GM18858 (cell line): ENCODE measurements at regions not wholly inside any gene's neighbourhood (a gene's known extent, or its start where the extent isn't known, plus 50 kb on each side); places are given as distances from the start of the nearest gene placed in this dataset.

ENCODE experiments used
- ATAC-seq: cut with Tn5 transposase; IDR thresholded peaks from one replicate; pipeline ENCODE4 v1.9.1; 2021; ENCODE audit not compliant: unreplicated experiment

GRCh38 chr4:125434136-125434535 is 119.4 kb downstream of the FAT4 start:
- ATAC-seq = no peak

- no peak for ATAC-seq
These were observed 126.1 kb downstream of the FAT4 start for GRCh38 chr4:125440814-125441213.

- ATAC-seq = no peak
These were observed 129.4 kb downstream of the FAT4 start for GRCh38 chr4:125444166-125444565.

- ATAC-seq = no peak
These were observed 130.8 kb downstream of the FAT4 start for GRCh38 chr4:125445525-125445924.

GRCh38 chr4:125447551-125448290 is 133.0 kb downstream of the FAT4 start:
- ATAC-seq = no peak

GRCh38 chr4:125456075-125456474 is 141.3 kb downstream of the FAT4 start:
- no peak for ATAC-seq

GRCh38 chr4:125459531-125459930 is 144.8 kb downstream of the FAT4 start:
- ATAC-seq = no peak

- ATAC-seq = no peak
These were observed 147.1 kb downstream of the FAT4 start for GRCh38 chr4:125461676-125462363.

- ATAC-seq = no peak
These were observed 149.4 kb downstream of the FAT4 start for GRCh38 chr4:125464146-125464545.

GRCh38 chr4:125481334-125482045 is 166.7 kb downstream of the FAT4 start:
- ATAC-seq = no peak

GRCh38 chr4:125482822-125483221 is 168.1 kb downstream of the FAT4 start:
- ATAC-seq = no peak

- no peak for ATAC-seq
These were observed 168.5 kb downstream of the FAT4 start for GRCh38 chr4:125483278-125483677.

- ATAC-seq = no peak
These were observed 170.2 kb downstream of the FAT4 start for GRCh38 chr4:125484912-125485311.

- no peak for ATAC-seq
These were observed 171.6 kb downstream of the FAT4 start for GRCh38 chr4:125486351-125486750.

- ATAC-seq = no peak
These were observed 175.4 kb downstream of the FAT4 start for GRCh38 chr4:125489952-125490690.

GRCh38 chr4:125492957-125493356 is 178.2 kb downstream of the FAT4 start:
- no peak for ATAC-seq

- no peak for ATAC-seq
These were observed 183.1 kb downstream of the FAT4 start for GRCh38 chr4:125497861-125498260.

- no peak for ATAC-seq
These were observed 184.2 kb downstream of the FAT4 start for GRCh38 chr4:125498981-125499380.

- no peak for ATAC-seq
These were observed 186.3 kb downstream of the FAT4 start for GRCh38 chr4:125501090-125501489.

- ATAC-seq = no peak
These were observed 186.8 kb downstream of the FAT4 start for GRCh38 chr4:125501568-125501967.

- ATAC-seq = no peak
These were observed 190.9 kb downstream of the FAT4 start for GRCh38 chr4:125505621-125506020.
